ENCODE measurements at regions not wholly inside any gene's neighbourhood (a gene's known extent, or its start where the extent isn't known, plus 50 kb on each side); places are given as distances from the start of the nearest gene placed in this dataset.

DNA sequence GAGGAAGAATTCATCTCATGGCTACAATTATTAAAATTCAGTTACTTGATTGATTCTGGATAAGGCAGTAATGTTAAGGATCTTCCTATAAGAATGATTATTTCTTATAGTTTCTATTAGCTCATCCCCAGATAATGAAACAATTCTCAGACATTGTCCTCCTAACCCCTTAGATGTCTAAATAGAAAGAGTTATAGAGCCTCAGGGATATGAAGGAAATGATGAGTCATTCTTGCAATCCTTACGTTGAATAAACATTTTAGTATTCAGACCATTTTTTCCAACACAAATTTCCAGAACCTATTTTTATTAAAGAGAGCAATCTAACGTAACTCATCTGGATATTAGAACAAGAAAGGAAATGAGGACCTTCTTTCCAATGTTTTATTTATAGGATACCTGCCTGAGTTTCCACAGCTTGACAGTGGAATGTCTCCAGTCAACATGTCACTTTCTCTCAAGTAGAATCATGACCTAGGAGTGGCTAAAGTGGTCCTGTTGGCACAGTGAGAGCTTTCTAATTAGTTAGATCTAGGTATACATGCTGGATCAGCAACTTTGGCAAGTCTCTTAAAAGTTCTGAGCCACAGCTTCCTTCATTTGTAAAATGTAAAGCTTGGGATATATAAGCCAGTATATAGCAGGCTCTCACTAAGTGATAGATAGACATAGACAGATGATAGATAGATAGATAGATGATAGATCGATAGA is 88.0 kb upstream of the RAB27B start:
- H3K9ac ChIP-seq (ENCODE audit: low read depth in 1 of 2, low read length in 2 of 2), result no peak overlapping the region
- H3K9me3 ChIP-seq (ENCODE audit: control insufficient read depth in 4 of 4, low read length in 3 of 4), result no peaks in the 10 kb centered on the region
- no peak overlapping the region for H3K4me3 ChIP-seq (ENCODE audit: low read depth in 1 of 3, low read length in 3 of 3)
- DNase-seq (ENCODE audit: low spot score), result no peak
- H3K27me3 ChIP-seq (ENCODE audit: control insufficient read depth in 4 of 4, insufficient read depth in 4 of 4, low read length in 3 of 4), result no peaks in the 10 kb centered on the region
- H3K27ac ChIP-seq (ENCODE audit: low read depth in 1 of 2, low read length in 2 of 2), result no peak overlapping the region
- no peaks in the 10 kb centered on the region for H3K4me1 ChIP-seq (ENCODE audit: control insufficient read depth in 4 of 4, insufficient read depth in 4 of 4, low read length in 3 of 4)
- WGBS, result 84% methylated on average over 3 of the region's 3 CpGs
- no peaks in the 10 kb centered on the region for H3K36me3 ChIP-seq (ENCODE audit: control insufficient read depth in 4 of 4, insufficient read depth in 3 of 4, low read depth in 1 of 4, low read length in 3 of 4)
- TF ChIP-seq JUND (IDR thresholded peaks at IDR 0.05) (no peak), HNF4A (conservative IDR thresholded peaks at IDR 0.05) (no peak), SP1 (IDR thresholded peaks at IDR 0.05) (no peak), YY1 (IDR thresholded peaks at IDR 0.05) (no peak), HNF4G (IDR thresholded peaks at IDR 0.05) (no peak), EGR1 (IDR thresholded peaks at IDR 0.05; ENCODE audit: low read depth in 2 of 2) (no peak), FOXA2 (IDR thresholded peaks at IDR 0.05) (no peak), RAD21 (IDR thresholded peaks at IDR 0.05) (no peak), RXRA (IDR thresholded peaks at IDR 0.05) (no peak), NR2F2 (IDR thresholded peaks at IDR 0.05) (no peak), GABPA (IDR thresholded peaks at IDR 0.05 in 1 of 2, conservative IDR thresholded peaks at IDR 0.05 in 1 of 2) (no peak), TAF1 (conservative IDR thresholded peaks at IDR 0.05) (no peak), MAX (IDR thresholded peaks at IDR 0.05) (no peak), FOXA1 (IDR thresholded peaks at IDR 0.05) (no peak)
- TF ChIP-seq, protein P1, sequence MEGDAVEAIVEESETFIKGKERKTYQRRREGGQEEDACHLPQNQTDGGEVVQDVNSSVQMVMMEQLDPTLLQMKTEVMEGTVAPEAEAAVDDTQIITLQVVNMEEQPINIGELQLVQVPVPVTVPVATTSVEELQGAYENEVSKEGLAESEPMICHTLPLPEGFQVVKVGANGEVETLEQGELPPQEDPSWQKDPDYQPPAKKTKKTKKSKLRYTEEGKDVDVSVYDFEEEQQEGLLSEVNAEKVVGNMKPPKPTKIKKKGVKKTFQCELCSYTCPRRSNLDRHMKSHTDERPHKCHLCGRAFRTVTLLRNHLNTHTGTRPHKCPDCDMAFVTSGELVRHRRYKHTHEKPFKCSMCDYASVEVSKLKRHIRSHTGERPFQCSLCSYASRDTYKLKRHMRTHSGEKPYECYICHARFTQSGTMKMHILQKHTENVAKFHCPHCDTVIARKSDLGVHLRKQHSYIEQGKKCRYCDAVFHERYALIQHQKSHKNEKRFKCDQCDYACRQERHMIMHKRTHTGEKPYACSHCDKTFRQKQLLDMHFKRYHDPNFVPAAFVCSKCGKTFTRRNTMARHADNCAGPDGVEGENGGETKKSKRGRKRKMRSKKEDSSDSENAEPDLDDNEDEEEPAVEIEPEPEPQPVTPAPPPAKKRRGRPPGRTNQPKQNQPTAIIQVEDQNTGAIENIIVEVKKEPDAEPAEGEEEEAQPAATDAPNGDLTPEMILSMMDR (IDR thresholded peaks at IDR 0.05; ENCODE audit: low read depth, low read length, missing input control), result no peak
- TF ChIP-seq, protein P2, sequence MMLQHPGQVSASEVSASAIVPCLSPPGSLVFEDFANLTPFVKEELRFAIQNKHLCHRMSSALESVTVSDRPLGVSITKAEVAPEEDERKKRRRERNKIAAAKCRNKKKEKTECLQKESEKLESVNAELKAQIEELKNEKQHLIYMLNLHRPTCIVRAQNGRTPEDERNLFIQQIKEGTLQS (IDR thresholded peaks at IDR 0.05), result no peak
- TF ChIP-seq, protein P3, sequence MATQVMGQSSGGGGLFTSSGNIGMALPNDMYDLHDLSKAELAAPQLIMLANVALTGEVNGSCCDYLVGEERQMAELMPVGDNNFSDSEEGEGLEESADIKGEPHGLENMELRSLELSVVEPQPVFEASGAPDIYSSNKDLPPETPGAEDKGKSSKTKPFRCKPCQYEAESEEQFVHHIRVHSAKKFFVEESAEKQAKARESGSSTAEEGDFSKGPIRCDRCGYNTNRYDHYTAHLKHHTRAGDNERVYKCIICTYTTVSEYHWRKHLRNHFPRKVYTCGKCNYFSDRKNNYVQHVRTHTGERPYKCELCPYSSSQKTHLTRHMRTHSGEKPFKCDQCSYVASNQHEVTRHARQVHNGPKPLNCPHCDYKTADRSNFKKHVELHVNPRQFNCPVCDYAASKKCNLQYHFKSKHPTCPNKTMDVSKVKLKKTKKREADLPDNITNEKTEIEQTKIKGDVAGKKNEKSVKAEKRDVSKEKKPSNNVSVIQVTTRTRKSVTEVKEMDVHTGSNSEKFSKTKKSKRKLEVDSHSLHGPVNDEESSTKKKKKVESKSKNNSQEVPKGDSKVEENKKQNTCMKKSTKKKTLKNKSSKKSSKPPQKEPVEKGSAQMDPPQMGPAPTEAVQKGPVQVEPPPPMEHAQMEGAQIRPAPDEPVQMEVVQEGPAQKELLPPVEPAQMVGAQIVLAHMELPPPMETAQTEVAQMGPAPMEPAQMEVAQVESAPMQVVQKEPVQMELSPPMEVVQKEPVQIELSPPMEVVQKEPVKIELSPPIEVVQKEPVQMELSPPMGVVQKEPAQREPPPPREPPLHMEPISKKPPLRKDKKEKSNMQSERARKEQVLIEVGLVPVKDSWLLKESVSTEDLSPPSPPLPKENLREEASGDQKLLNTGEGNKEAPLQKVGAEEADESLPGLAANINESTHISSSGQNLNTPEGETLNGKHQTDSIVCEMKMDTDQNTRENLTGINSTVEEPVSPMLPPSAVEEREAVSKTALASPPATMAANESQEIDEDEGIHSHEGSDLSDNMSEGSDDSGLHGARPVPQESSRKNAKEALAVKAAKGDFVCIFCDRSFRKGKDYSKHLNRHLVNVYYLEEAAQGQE (IDR thresholded peaks at IDR 0.05), result no peak
- TF ChIP-seq, protein P4, sequence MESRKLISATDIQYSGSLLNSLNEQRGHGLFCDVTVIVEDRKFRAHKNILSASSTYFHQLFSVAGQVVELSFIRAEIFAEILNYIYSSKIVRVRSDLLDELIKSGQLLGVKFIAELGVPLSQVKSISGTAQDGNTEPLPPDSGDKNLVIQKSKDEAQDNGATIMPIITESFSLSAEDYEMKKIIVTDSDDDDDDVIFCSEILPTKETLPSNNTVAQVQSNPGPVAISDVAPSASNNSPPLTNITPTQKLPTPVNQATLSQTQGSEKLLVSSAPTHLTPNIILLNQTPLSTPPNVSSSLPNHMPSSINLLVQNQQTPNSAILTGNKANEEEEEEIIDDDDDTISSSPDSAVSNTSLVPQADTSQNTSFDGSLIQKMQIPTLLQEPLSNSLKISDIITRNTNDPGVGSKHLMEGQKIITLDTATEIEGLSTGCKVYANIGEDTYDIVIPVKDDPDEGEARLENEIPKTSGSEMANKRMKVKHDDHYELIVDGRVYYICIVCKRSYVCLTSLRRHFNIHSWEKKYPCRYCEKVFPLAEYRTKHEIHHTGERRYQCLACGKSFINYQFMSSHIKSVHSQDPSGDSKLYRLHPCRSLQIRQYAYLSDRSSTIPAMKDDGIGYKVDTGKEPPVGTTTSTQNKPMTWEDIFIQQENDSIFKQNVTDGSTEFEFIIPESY (IDR thresholded peaks at IDR 0.05), result no peak

All from liver (tissue), 8 donors.